Peyer's patch (tissue), 4 donors: ENCODE measurements at regions not wholly inside any gene's neighbourhood (a gene's known extent, or its start where the extent isn't known, plus 50 kb on each side); places are given as distances from the start of the nearest gene placed in this dataset.

ENCODE experiments used
- CTCF ChIP-seq, 6 experiments: fragments of 450-650 bp in 4 of 6; fragments of 200-600 bp in 2 of 6; sonication (generic) in 1 of 6; IDR thresholded peaks; one replicate each; pipeline ENCODE4 v1.5.1; 2017 to 2019; ENCODE audit warnings: antibody characterized with exemption in 6 of 6, mild to moderate bottlenecking in 3 of 6, moderate library complexity in 1 of 6
- POLR2A ChIP-seq, 2 donors: fragments of 450-650 bp; IDR thresholded peaks; one replicate each; pipeline ENCODE4 v1.5.1; 2017; ENCODE audit warnings: antibody characterized with exemption in 2 of 2, mild to moderate bottlenecking in 2 of 2, moderate library complexity in 2 of 2

- TF ChIP-seq CTCF (IDR thresholded peaks at IDR 0.05) = no peak
- TF ChIP-seq POLR2A (IDR thresholded peaks at IDR 0.05) = no peak
Measured at GRCh38 chr4:54838301-54838700, 180.5 kb downstream of the KIT start.
